ENCODE measurements at regions not wholly inside any gene's neighbourhood (a gene's known extent, or its start where the extent isn't known, plus 50 kb on each side); places are given as distances from the start of the nearest gene placed in this dataset.

DNA sequence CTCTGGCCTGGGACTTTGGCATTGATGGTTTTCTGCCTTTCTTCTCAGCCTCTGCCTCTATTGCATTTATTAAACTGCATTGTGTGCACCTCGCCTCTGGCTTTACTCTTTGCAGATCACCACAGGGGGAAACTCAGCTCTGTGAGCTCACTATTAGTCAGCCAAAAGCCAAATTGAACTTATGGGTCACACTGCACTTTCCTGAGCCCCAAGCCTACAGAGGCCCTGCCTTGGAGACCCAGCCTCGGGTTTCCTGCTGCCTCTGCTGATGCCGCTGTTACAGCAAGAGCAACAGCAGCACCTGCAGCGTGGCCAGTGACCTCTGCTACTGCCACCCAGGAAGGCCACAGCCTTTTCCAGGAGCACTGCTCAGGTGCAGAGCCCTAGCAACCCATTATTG, 122.5 kb downstream of the DAD1 start:
- TF ChIP-seq EZH2 (IDR thresholded peaks at IDR 0.05; ENCODE audit: low read length, unreplicated experiment) (no peak), EZH2phosphoT487 (IDR thresholded peaks at IDR 0.05; ENCODE audit: borderline replicate concordance, low read length) (no peak)
- TF ChIP-seq, protein P1, sequence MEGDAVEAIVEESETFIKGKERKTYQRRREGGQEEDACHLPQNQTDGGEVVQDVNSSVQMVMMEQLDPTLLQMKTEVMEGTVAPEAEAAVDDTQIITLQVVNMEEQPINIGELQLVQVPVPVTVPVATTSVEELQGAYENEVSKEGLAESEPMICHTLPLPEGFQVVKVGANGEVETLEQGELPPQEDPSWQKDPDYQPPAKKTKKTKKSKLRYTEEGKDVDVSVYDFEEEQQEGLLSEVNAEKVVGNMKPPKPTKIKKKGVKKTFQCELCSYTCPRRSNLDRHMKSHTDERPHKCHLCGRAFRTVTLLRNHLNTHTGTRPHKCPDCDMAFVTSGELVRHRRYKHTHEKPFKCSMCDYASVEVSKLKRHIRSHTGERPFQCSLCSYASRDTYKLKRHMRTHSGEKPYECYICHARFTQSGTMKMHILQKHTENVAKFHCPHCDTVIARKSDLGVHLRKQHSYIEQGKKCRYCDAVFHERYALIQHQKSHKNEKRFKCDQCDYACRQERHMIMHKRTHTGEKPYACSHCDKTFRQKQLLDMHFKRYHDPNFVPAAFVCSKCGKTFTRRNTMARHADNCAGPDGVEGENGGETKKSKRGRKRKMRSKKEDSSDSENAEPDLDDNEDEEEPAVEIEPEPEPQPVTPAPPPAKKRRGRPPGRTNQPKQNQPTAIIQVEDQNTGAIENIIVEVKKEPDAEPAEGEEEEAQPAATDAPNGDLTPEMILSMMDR (conservative IDR thresholded peaks at IDR 0.05; ENCODE audit: low read depth, low read length): no peak
